PFSK-1 (cell line): ENCODE measurements at regions not wholly inside any gene's neighbourhood (a gene's known extent, or its start where the extent isn't known, plus 50 kb on each side); places are given as distances from the start of the nearest gene placed in this dataset.

Experiments
- FOXP2 ChIP-seq: optimal IDR thresholded peaks from 2 replicates; pipeline ENCODE3; 2011; ENCODE audit warnings: borderline replicate concordance, control low read depth, inconsistent platforms; ENCODE audit not compliant: insufficient read depth; ENCODE audit errors: extremely low read length, extremely low read depth
- POLR2AphosphoS5 ChIP-seq: IDR thresholded peaks from 2 replicates; pipeline ENCODE4 v1.6.1; 2012; ENCODE audit warnings: low read depth, mild to moderate bottlenecking, control low read depth, low read length, moderate library complexity
- SIN3A ChIP-seq: IDR thresholded peaks from 2 replicates; pipeline ENCODE4 v1.6.1; 2012; ENCODE audit warnings: mild to moderate bottlenecking, low read length, moderate library complexity, borderline replicate concordance; ENCODE audit not compliant: insufficient read depth
- TAF1 ChIP-seq: IDR thresholded peaks from 2 replicates; pipeline ENCODE4 v1.6.1; 2012; ENCODE audit warnings: low read length, control low read depth, borderline replicate concordance; ENCODE audit not compliant: insufficient read depth
- TF ChIP-seq, protein P1 (sequence below), 2 experiments: IDR thresholded peaks; 2 replicates each; pipeline versions ENCODE4 v1.6.1 to v1.8.0; 2011 to 2012; ENCODE audit warnings: low read depth in 2 of 2, low read length in 2 of 2, control low read depth in 1 of 2, inconsistent platforms in 1 of 2, mild to moderate bottlenecking in 1 of 2, moderate library complexity in 1 of 2; ENCODE audit not compliant: insufficient read depth in 1 of 2

GRCh38 chr1:60562740-60563139, 489.2 kb upstream of the C1orf87 start:
- TF ChIP-seq, protein P1, sequence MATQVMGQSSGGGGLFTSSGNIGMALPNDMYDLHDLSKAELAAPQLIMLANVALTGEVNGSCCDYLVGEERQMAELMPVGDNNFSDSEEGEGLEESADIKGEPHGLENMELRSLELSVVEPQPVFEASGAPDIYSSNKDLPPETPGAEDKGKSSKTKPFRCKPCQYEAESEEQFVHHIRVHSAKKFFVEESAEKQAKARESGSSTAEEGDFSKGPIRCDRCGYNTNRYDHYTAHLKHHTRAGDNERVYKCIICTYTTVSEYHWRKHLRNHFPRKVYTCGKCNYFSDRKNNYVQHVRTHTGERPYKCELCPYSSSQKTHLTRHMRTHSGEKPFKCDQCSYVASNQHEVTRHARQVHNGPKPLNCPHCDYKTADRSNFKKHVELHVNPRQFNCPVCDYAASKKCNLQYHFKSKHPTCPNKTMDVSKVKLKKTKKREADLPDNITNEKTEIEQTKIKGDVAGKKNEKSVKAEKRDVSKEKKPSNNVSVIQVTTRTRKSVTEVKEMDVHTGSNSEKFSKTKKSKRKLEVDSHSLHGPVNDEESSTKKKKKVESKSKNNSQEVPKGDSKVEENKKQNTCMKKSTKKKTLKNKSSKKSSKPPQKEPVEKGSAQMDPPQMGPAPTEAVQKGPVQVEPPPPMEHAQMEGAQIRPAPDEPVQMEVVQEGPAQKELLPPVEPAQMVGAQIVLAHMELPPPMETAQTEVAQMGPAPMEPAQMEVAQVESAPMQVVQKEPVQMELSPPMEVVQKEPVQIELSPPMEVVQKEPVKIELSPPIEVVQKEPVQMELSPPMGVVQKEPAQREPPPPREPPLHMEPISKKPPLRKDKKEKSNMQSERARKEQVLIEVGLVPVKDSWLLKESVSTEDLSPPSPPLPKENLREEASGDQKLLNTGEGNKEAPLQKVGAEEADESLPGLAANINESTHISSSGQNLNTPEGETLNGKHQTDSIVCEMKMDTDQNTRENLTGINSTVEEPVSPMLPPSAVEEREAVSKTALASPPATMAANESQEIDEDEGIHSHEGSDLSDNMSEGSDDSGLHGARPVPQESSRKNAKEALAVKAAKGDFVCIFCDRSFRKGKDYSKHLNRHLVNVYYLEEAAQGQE (IDR thresholded peaks at IDR 0.05; ENCODE audit: insufficient read depth in 1 of 2, low read depth in 2 of 2, low read length in 2 of 2): no peak
- TF ChIP-seq POLR2AphosphoS5 (no peak), SIN3A (no peak), FOXP2 (no peak), TAF1 (no peak)

GRCh38 chr1:60560701-60561100, 487.1 kb upstream of the C1orf87 start:
- no peak for TF ChIP-seq POLR2AphosphoS5
- no peak for TF ChIP-seq SIN3A
- TF ChIP-seq TAF1: no peak
- TF ChIP-seq, protein P1 (IDR thresholded peaks at IDR 0.05; ENCODE audit: insufficient read depth in 1 of 2, low read depth in 2 of 2, low read length in 2 of 2): no peak
- TF ChIP-seq FOXP2: no peak

DNA sequence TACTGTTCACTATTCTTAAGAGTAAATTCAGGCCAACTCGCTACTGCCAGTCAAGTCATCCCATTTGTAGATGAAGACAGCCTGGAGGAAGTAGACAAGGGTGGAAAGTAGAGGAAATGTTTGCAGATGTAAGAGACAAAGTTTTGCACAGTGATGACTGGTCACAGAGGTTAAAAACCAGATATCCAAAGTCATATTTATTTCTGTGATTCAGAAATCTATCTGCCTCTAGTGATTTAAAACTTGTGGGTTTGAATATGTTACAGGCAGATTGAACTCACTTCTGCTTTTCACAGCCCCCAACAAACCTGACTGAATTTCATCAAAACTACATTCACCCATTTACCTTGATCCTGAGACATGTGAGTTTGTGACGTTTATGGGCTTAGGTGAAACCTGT, 484.7 kb upstream of the C1orf87 start:
- no peak for TF ChIP-seq FOXP2
- TF ChIP-seq, protein P1 (IDR thresholded peaks at IDR 0.05; ENCODE audit: insufficient read depth in 1 of 2, low read depth in 2 of 2, low read length in 2 of 2): no peak
- TF ChIP-seq TAF1: no peak
- no peak for TF ChIP-seq SIN3A
- TF ChIP-seq POLR2AphosphoS5: no peak

GRCh38 chr1:60553730-60554129, 480.2 kb upstream of the C1orf87 start:
- TF ChIP-seq FOXP2 (no peak), TAF1 (no peak), SIN3A (no peak), POLR2AphosphoS5 (no peak)
- TF ChIP-seq, protein P1 (IDR thresholded peaks at IDR 0.05; ENCODE audit: insufficient read depth in 1 of 2, low read depth in 2 of 2, low read length in 2 of 2): no peak

GRCh38 chr1:60547821-60548220, 474.3 kb upstream of the C1orf87 start:
- TF ChIP-seq, protein P1 (IDR thresholded peaks at IDR 0.05; ENCODE audit: insufficient read depth in 1 of 2, low read depth in 2 of 2, low read length in 2 of 2): no peak
- TF ChIP-seq FOXP2 (no peak), SIN3A (no peak), POLR2AphosphoS5 (no peak)
